22Rv1 (cell line): ENCODE measurements at regions not wholly inside any gene's neighbourhood (a gene's known extent, or its start where the extent isn't known, plus 50 kb on each side); places are given as distances from the start of the nearest gene placed in this dataset.

Experiments used
- CTCF ChIP-seq: fragments of 450-650 bp; IDR thresholded peaks from 2 replicates; pipeline ENCODE4 v1.5.1; 2017; ENCODE audit warnings: mild to moderate bottlenecking
- ZFX ChIP-seq: fragments of 450-650 bp; IDR thresholded peaks from 2 replicates; pipeline ENCODE4 v1.6.1; 2017; ENCODE audit warnings: antibody characterized with exemption, borderline replicate concordance

- no peak for TF ChIP-seq CTCF
- TF ChIP-seq ZFX = no peak
Observed at GRCh38 chr2:136436936-136437335, 319.0 kb upstream of the CXCR4 start.
